ENCODE measurements at regions not wholly inside any gene's neighbourhood (a gene's known extent, or its start where the extent isn't known, plus 50 kb on each side); places are given as distances from the start of the nearest gene placed in this dataset.

DNA sequence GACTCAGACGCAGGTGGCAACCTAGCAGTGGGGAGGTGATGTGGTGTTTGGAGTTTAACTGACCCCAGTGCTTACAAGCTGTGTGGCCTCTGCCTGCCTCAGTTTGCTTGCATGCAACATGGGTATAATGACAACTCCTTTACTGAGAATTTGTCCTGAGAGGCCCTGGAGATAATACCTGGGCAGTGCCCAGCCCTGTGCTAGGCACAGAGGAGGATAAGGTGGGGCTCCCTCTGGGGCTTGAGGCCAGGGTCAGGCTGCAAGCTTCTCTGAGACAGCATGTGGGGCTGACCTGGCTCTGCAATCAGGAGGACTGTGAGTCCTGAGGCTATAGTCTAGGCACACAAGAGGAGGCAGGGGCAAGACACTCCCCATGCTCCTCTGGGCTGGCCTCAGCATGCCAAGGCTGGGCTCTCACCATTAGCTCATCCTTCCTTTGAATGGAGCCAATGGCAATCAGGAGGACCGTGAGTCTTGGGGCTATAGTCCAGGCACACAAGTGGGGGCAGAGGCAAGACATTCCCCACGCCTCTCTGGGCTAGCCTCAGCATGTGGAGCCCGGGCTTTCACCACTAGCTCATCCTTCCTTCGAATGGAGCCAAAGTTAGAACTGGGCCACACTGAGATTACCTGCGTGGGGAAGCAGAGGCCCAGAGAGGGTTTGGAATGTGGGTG, 147.9 kb downstream of the RPS24 start:
- Mint-ChIP-seq H3K36me3 (ENCODE audit: insufficient read depth) (no peaks in the 10 kb centered on the region), H3K9me3 (no peaks in the 10 kb centered on the region), H3K4me3 (no peak overlapping the region), H3K27ac (ENCODE audit: low read depth) (no peak overlapping the region), H3K4me1 (no peaks in the 10 kb centered on the region), H3K27me3 (peaks cover 26% of the 10 kb centered on the region)
- no peak for DNase-seq (ENCODE audit: low spot score in 2 of 2)
- no peak for ATAC-seq (replicated peaks; ENCODE audit: extremely low read depth, poor library complexity, severe bottlenecking)

DNA sequence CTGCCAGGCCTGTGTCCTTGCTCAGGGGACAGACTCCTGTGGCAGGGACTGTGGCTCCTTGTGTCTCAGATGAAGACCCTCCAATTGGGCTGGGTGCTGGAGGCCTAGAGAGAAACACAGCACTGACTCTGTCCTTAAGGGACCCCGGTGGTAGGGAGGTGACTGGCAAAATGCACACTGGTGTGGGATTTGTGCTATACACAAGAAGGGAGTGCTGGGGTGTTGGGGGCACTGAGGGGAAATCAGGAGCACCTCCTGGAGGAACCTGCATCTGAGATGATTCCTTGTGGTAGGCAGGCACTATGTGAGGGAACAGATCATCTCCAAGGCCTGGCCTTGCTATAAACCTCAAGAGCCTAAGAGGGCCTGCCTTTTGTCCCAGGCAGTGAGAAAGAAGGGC, 149.2 kb downstream of the RPS24 start:
- Mint-ChIP-seq H3K36me3 (ENCODE audit: insufficient read depth) (no peaks in the 10 kb centered on the region), H3K9me3 (no peaks in the 10 kb centered on the region), H3K4me3 (no peak overlapping the region), H3K27ac (ENCODE audit: low read depth) (no peak overlapping the region), H3K4me1 (no peaks in the 10 kb centered on the region), H3K27me3 (peaks cover 26% of the 10 kb centered on the region)
- ATAC-seq (replicated peaks; ENCODE audit: extremely low read depth, poor library complexity, severe bottlenecking) (no peak), DNase-seq (ENCODE audit: low spot score in 2 of 2) (no peak)

DNA sequence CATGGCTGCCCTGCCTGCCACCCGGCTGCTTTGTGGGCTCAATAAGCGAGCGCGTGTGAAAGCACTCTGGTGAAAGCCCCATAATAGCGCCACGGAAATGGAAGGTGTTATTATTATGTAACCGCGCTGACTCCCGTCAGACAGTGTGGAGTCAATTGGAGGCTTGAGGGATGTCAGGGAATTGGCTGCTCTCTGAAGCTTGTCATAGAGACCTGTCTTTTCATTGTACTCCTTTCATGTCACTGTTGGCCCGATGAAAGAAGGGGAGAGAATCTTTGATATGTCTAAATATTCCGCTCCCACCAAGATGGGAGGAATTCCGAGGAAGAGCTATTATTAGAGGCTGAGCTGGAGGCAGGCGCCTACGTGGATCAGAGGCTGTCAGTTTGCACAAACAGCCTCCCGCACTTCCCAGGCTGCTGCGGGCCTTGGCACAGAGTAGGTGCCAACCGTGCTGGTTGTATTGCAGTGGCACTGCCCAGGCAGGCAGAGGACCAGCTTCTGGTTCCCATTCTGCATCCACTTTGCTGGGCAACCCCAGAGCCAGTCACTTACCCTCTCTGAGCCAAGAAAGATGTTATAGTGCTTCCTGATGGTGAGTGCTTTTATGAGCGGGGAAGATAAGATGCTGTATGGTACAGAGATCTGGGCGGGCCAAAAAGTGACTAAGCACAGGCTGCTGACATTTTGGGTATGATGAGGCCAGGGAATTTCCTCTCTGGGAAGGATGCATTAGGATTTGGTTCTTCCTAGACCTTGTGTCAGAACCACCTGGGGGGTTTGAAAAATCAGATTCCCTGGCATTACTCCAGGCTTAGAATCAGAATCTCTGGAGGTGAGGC, 151.4 kb downstream of the RPS24 start:
- no peak overlapping the region for H3K27ac Mint-ChIP-seq (ENCODE audit: low read depth)
- DNase-seq (ENCODE audit: low spot score in 2 of 2) (no peak), ATAC-seq (replicated peaks; ENCODE audit: extremely low read depth, poor library complexity, severe bottlenecking) (no peak)
- H3K27me3 Mint-ChIP-seq = peaks cover 20% of the 10 kb centered on the region
- no peaks in the 10 kb centered on the region for H3K36me3 Mint-ChIP-seq (ENCODE audit: insufficient read depth)
- no peak overlapping the region for H3K4me3 Mint-ChIP-seq
- no peaks in the 10 kb centered on the region for H3K9me3 Mint-ChIP-seq
- no peaks in the 10 kb centered on the region for H3K4me1 Mint-ChIP-seq

DNA sequence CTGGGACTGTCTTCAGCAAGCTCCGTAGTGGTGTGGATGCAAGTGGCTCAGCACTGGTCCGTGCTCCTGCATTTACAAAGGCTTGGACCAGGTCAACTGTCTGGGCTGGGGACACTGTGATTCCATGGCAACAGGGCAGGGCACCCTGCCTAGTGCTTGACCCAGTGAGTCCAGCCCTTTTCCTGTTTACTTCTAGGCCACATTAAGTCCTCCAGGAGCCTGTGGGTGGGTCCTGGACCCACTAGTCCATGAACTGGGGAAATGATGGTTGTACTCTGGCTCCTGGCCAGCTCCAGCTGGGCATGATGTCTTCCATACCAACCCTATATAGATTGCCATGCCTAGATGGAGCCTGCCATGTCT, 152.0 kb downstream of the RPS24 start:
- H3K9me3 Mint-ChIP-seq = no peaks in the 10 kb centered on the region
- H3K36me3 Mint-ChIP-seq (ENCODE audit: insufficient read depth) = no peaks in the 10 kb centered on the region
- no peaks in the 10 kb centered on the region for H3K4me1 Mint-ChIP-seq
- H3K27ac Mint-ChIP-seq (ENCODE audit: low read depth) = no peak overlapping the region
- peaks cover 14% of the 10 kb centered on the region for H3K27me3 Mint-ChIP-seq
- H3K4me3 Mint-ChIP-seq = no peak overlapping the region
- ATAC-seq (replicated peaks; ENCODE audit: extremely low read depth, poor library complexity, severe bottlenecking) (no peak), DNase-seq (ENCODE audit: low spot score in 2 of 2) (no peak)

DNA sequence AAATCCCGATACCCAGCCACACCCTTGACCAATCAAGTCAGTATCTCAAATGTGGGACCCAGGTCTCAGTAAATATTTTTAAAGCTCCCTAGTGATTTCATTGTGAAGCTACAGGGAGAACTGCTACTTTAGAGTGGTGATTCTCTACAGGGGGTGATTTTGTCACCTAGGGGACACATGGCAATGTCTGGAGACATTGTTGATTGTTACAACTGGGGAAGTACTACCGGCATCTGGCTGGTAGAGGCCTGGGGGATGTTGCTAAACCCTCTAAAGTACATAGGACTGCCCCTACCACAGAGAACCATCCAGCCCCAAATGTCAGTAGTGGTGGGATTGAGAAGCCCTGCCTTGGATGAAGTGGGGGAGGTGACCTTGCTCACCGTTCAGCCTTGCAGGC, 152.9 kb downstream of the RPS24 start:
- no peak overlapping the region for H3K27ac Mint-ChIP-seq (ENCODE audit: low read depth)
- ATAC-seq (replicated peaks; ENCODE audit: extremely low read depth, poor library complexity, severe bottlenecking) = no peak
- H3K27me3 Mint-ChIP-seq = peaks cover 8% of the 10 kb centered on the region
- no peak overlapping the region for H3K4me3 Mint-ChIP-seq
- no peak for DNase-seq (ENCODE audit: low spot score in 2 of 2)
- H3K36me3 Mint-ChIP-seq (ENCODE audit: insufficient read depth) = no peaks in the 10 kb centered on the region
- no peaks in the 10 kb centered on the region for H3K4me1 Mint-ChIP-seq
- no peaks in the 10 kb centered on the region for H3K9me3 Mint-ChIP-seq

DNA sequence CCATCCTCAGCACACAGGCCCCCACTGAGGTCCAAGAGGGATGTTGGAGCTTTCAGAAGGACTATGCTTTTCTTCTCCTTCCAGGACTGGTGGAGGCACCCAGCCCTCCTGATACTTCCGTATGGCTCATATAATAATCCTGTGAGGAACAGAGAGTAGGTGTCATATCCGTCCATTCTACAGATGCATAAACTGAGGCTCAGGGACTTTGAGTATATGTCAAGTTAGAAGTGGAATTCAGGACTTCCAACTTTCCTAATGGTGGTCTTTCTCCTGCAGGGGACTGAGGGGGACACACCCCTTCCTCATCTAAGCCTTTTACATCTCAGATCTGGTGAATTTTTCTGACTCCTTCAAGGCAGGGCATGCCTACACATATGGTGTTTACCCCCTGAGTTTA, 153.7 kb downstream of the RPS24 start:
- ATAC-seq (replicated peaks; ENCODE audit: extremely low read depth, poor library complexity, severe bottlenecking) (no peak), DNase-seq (ENCODE audit: low spot score in 2 of 2) (no peak)
- Mint-ChIP-seq H3K27ac (ENCODE audit: low read depth) (no peak overlapping the region), H3K4me1 (no peaks in the 10 kb centered on the region), H3K27me3 (peaks cover 9% of the 10 kb centered on the region), H3K9me3 (no peaks in the 10 kb centered on the region), H3K4me3 (no peak overlapping the region), H3K36me3 (ENCODE audit: insufficient read depth) (no peaks in the 10 kb centered on the region)

DNA sequence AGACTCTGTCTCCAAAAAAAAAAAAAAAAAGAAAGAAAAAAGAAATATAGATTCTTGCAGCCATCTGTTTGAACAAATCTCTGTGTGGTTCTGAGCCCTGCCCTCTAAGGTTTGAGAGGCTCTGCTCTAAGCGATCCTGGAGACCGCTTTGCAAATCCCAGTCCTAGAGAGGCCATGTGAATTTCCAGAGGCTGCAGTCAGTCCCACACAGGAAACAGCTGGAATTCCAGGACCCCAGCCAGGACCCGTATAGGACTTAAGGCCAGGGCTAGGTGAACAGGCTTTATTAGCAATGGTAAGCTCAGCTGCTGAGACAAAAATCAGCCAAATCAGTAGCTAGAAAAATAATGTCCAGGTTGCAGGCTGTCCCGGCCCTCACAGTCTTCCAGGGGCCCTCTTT, 154.8 kb downstream of the RPS24 start:
- Mint-ChIP-seq H3K27me3 (peaks cover 9% of the 10 kb centered on the region), H3K4me1 (no peaks in the 10 kb centered on the region), H3K27ac (ENCODE audit: low read depth) (no peak overlapping the region), H3K9me3 (peaks cover 5% of the 10 kb centered on the region), H3K4me3 (no peak overlapping the region), H3K36me3 (ENCODE audit: insufficient read depth) (no peaks in the 10 kb centered on the region)
- ATAC-seq (replicated peaks; ENCODE audit: extremely low read depth, poor library complexity, severe bottlenecking) = no peak
- DNase-seq (ENCODE audit: low spot score in 2 of 2) = no peak

DNA sequence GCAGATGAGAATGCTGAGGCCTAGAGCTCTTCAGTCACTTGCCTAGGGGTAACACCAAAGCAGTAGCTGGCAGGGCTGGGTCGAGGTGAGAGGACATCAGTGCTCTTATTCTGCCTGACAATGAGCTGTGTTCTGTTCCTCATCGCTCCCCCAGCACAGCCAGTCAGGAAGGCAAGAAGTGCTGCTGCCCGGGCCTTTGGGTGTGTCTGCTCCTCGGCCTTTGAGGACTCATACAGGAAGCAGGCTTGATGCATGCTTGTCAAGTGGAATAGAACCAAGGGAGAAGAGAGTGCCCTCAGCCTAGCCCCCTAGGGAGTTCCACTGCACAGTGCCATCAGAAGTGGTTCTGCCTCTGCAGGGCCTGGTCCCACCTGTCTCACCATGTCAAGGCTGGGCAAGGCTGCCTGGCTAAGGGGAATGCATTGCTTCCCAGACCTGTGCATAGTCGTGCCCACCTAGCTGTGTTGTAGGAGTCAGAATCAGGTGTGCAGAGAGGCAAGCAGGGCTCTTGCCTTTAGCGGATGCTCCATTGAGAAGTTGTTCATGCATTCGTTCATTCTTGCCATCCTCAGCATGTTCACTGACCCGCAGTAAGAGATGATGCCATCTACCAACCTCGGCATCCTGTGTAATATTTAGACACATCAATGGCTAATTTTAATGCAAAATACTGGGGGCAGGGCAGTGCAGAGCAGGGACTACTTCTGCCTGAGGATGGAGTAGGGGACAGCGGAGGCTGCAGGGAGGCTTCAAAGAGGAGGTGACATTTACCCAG, 156.6 kb downstream of the RPS24 start:
- H3K27me3 Mint-ChIP-seq = peaks cover 9% of the 10 kb centered on the region
- H3K27ac Mint-ChIP-seq (ENCODE audit: low read depth) = no peak overlapping the region
- H3K4me3 Mint-ChIP-seq = no peak overlapping the region
- peaks cover 5% of the 10 kb centered on the region for H3K9me3 Mint-ChIP-seq
- DNase-seq (ENCODE audit: low spot score in 2 of 2) (no peak), ATAC-seq (replicated peaks; ENCODE audit: extremely low read depth, poor library complexity, severe bottlenecking) (no peak)
- H3K4me1 Mint-ChIP-seq = no peaks in the 10 kb centered on the region
- H3K36me3 Mint-ChIP-seq (ENCODE audit: insufficient read depth) = no peaks in the 10 kb centered on the region

DNA sequence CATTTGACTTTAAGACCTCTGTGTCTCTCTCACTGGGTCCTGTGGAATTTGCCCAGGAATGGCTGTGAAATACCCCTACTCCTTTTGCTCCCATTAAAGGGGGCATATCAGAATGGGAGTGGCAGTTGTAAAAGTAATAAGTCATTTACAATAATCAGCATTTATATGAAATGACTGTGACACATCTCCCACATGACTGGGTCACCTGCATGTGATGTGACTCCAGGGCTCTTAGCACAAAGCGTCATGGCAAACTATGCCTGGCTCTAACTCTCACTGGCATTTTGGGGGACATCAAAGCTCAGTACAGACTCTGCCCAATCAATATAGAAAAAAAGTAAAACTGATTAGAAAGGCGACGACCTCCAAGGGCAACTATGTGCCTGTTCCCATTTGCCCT, 157.6 kb downstream of the RPS24 start:
- Mint-ChIP-seq H3K27ac (ENCODE audit: low read depth) (no peak overlapping the region), H3K27me3 (peaks cover 9% of the 10 kb centered on the region), H3K4me1 (no peaks in the 10 kb centered on the region), H3K36me3 (ENCODE audit: insufficient read depth) (no peaks in the 10 kb centered on the region), H3K9me3 (peaks cover 5% of the 10 kb centered on the region), H3K4me3 (no peak overlapping the region)
- DNase-seq (ENCODE audit: low spot score in 2 of 2) (no peak), ATAC-seq (replicated peaks; ENCODE audit: extremely low read depth, poor library complexity, severe bottlenecking) (no peak)

DNA sequence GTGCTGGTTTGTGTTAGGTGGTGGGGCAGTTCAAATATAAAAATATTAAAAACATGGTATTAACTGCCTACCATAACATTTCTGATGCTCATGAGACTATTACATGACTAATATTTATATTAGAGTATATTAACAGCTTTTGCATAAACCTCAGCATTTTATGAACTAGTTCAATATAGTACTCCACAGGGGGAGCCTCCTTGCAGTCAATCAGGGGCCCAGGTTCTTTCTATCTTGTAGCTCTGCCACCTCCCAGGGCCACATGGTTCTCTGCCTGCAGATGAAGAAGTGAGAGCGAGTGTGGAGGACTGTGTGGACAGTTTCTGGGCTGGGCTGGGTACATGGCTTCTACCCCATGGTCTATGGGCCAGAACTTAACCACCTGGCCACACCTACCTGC, 159.5 kb downstream of the RPS24 start:
- no peaks in the 10 kb centered on the region for H3K36me3 Mint-ChIP-seq (ENCODE audit: insufficient read depth)
- ATAC-seq (replicated peaks; ENCODE audit: extremely low read depth, poor library complexity, severe bottlenecking) (no peak), DNase-seq (ENCODE audit: low spot score in 2 of 2) (no peak)
- H3K27me3 Mint-ChIP-seq = peaks cover 9% of the 10 kb centered on the region
- no peaks in the 10 kb centered on the region for H3K4me1 Mint-ChIP-seq
- H3K9me3 Mint-ChIP-seq = peaks cover 5% of the 10 kb centered on the region
- H3K4me3 Mint-ChIP-seq = no peak overlapping the region
- no peak overlapping the region for H3K27ac Mint-ChIP-seq (ENCODE audit: low read depth)

DNA sequence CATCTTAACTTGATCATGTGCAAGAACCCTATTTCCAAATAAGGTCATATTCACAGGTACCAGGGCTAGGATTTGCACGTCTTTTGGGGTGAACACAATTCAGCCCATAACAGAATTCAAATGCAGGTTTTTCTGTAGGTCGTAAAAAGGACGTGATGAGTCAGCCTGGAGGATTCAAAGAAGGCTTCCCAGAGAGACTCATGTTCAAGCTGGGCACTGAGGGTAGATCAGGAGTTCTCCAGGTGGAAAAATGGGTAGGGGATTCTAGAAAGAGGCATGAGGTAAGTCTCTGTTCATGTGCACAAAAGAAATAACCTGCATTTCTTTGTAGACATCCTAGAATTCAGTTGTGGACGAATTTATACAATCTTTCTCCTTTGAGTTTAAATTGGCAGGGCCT, 160.4 kb downstream of the RPS24 start:
- H3K4me3 Mint-ChIP-seq = no peak overlapping the region
- no peak for DNase-seq (ENCODE audit: low spot score in 2 of 2)
- H3K27ac Mint-ChIP-seq (ENCODE audit: low read depth) = no peak overlapping the region
- no peak for ATAC-seq (replicated peaks; ENCODE audit: extremely low read depth, poor library complexity, severe bottlenecking)
- peaks cover 5% of the 10 kb centered on the region for H3K9me3 Mint-ChIP-seq
- peaks cover 9% of the 10 kb centered on the region for H3K27me3 Mint-ChIP-seq
- no peaks in the 10 kb centered on the region for H3K36me3 Mint-ChIP-seq (ENCODE audit: insufficient read depth)
- H3K4me1 Mint-ChIP-seq = no peaks in the 10 kb centered on the region

DNA sequence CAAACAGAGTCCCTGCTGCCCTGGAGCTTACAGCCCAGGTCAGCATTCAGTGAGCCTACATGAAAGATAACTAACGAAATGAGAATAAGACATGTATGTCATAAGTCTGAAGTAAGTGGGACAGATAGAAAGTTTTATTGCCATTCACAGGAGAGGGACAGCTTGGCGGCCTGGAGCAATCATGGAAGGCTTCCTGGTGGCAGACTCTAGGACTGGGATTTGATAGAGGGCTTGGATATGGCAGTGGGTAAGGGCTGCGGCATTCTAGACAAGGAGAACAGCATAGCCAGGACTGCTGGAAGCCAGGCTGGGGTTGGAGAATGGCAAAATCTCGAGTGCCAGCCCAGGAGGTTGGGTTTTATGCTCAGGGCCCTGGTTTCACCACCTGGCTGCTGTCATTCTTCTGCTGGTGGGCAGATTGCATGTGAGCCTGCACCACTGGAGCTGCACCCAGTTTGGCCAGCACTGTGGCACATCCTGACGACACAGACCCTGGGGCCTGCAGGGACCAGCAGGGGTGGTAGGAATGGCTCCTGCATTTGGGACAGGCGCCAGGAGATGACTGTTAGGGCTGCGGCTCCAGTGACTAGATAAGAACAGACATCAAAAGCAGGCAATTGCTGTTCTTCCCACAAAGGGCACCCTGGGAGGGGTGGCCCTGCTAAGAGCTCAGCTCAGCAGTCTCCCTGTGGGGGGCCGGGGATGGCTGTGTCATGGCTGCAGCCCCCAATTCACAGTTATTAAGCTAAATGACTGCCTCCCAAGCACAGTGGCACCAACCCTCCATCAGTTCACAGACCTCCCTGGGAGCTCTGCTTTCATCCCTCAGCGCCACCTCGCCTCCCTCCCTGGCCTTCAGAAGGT, 161.1 kb downstream of the RPS24 start:
- Mint-ChIP-seq H3K4me3 (no peak overlapping the region), H3K4me1 (no peaks in the 10 kb centered on the region), H3K9me3 (peaks cover 5% of the 10 kb centered on the region), H3K27me3 (peaks cover 9% of the 10 kb centered on the region), H3K27ac (ENCODE audit: low read depth) (no peak overlapping the region), H3K36me3 (ENCODE audit: insufficient read depth) (no peaks in the 10 kb centered on the region)
- ATAC-seq (replicated peaks; ENCODE audit: extremely low read depth, poor library complexity, severe bottlenecking) (no peak), DNase-seq (ENCODE audit: low spot score in 2 of 2) (no peak)

Data from central memory CD8-positive, alpha-beta T cell (primary cell).